GM12878 (cell line): ENCODE measurements at regions not wholly inside any gene's neighbourhood (a gene's known extent, or its start where the extent isn't known, plus 50 kb on each side); places are given as distances from the start of the nearest gene placed in this dataset.

Source experiments
- ATAC-seq: fragments of 200-7000 bp; cut with Tn5 transposase; 3 replicates; pipeline ENCODE4 v1.9.1; 2020; ENCODE audit warnings: mild to moderate bottlenecking, moderate library complexity
- BruUV-seq: library from RNA; stranded (reverse); fragments of 400-500 nt; replicated peaks from 2 replicates; lab custom pipeline; 2021; lab: Mats Ljungman, UMichigan
- CTCF ChIA-PET: fragments of 300-600 bp; sonication (Branson Sonifier 250); formaldehyde crosslinking; extraction: SDS; loops from one replicate; lab custom pipeline; 2021; ENCODE audit warnings: inconsistent platforms; lab: Yijun Ruan, JAX
- POLR2A ChIA-PET: fragments of 350-600 bp; formaldehyde crosslinking; extraction: SDS; loops from one replicate; lab custom pipeline; 2021; ENCODE audit warnings: inconsistent platforms; lab: Charles Lee
- RAD21 ChIA-PET: fragments of 300-600 bp; sonication (Branson Sonifier 250); formaldehyde crosslinking; loops from one replicate; lab custom pipeline; 2023; ENCODE audit warnings: antibody characterized with exemption; ENCODE audit not compliant: unreplicated experiment; lab: Charles Lee
- SMC1A ChIA-PET: fragments of 300-600 bp; sonication (Branson Sonifier 250); formaldehyde crosslinking; loops from one replicate; lab custom pipeline; 2023; ENCODE audit not compliant: unreplicated experiment, uncharacterized antibody; lab: Charles Lee
- DNase-seq: peaks from one replicate; pipeline ENCODE4 v3.0.0-alpha.2; 2011; ENCODE audit warnings: low read depth, low spot score
- FAIRE-seq: peaks from 3 replicates; lab custom pipeline; 2011; peaks lifted over from hg19 to GRCh38; lab: Jason Lieb, UNC
- H2AFZ ChIP-seq: 2 replicates; pipeline ENCODE4 v1.6.0; 2011; ENCODE audit warnings: low read depth, low read length, control low read depth; ENCODE audit not compliant: control insufficient read depth
- H3K27ac ChIP-seq: 2 replicates; pipeline ENCODE4 v1.5.1; 2011; ENCODE audit warnings: control low read depth; ENCODE audit not compliant: control insufficient read depth, insufficient read depth
- H3K27me3 ChIP-seq, 2 experiments: replicated peaks in 1 of 2; 2 replicates each; pipeline versions ENCODE4 v1.6.0 to v1.6.1; 2011; ENCODE audit warnings: low read length in 1 of 2; ENCODE audit not compliant: control insufficient read depth in 2 of 2, insufficient read depth in 2 of 2
- H3K36me3 ChIP-seq, 2 experiments: 2 replicates each; pipeline ENCODE4 v1.5.1; 2011; ENCODE audit warnings: low read length in 1 of 2; ENCODE audit not compliant: control insufficient read depth in 2 of 2, insufficient read depth in 2 of 2
- H3K4me1 ChIP-seq: 2 replicates; pipeline ENCODE4 v1.6.1; 2011; ENCODE audit warnings: mild to moderate bottlenecking, low read length, moderate library complexity, mixed read lengths; ENCODE audit not compliant: control insufficient read depth, insufficient read depth
- H3K4me2 ChIP-seq: 2 replicates; pipeline ENCODE4 v1.6.0; 2011; ENCODE audit warnings: control low read depth; ENCODE audit not compliant: control insufficient read depth, insufficient read depth
- H3K4me3 ChIP-seq: fragments of 200-600 bp; sonication (generic); 2 replicates; pipeline ENCODE4 v1.5.1; 2016
- H3K79me2 ChIP-seq: 2 replicates; pipeline ENCODE4 v1.6.0; 2011; ENCODE audit warnings: low read length; ENCODE audit not compliant: control insufficient read depth, insufficient read depth
- H3K9ac ChIP-seq: 2 replicates; pipeline ENCODE4 v1.8.0; 2011; ENCODE audit warnings: low read length, control low read depth, mixed read lengths; ENCODE audit not compliant: control insufficient read depth, insufficient read depth
- H3K9me3 ChIP-seq: replicated peaks from 3 replicates; pipeline ENCODE4 v1.5.1; 2011; ENCODE audit warnings: mild to moderate bottlenecking, low read length; ENCODE audit not compliant: control insufficient read depth, insufficient read depth
- H4K20me1 ChIP-seq: 2 replicates; pipeline ENCODE4 v1.6.0; 2011; ENCODE audit not compliant: control insufficient read depth, insufficient read depth
- ASH2L ChIP-seq: fragments of 300-600, 200-600 bp; sonication (generic); IDR thresholded peaks from 2 replicates; pipeline ENCODE4 v1.6.1; 2017; ENCODE audit warnings: low read depth, mild to moderate bottlenecking, borderline replicate concordance
- CEBPB ChIP-seq, 2 experiments: fragments of 150-350 bp in 1 of 2; IDR thresholded peaks; 2 replicates each; pipeline ENCODE4 v1.6.1; 2012 to 2014; ENCODE audit warnings: low read depth in 2 of 2, low read length in 2 of 2, borderline replicate concordance in 1 of 2, inconsistent platforms in 1 of 2
- CREM ChIP-seq: IDR thresholded peaks from 2 replicates; pipeline ENCODE4 v1.6.1; 2014; ENCODE audit warnings: antibody characterized with exemption, low read depth
- HDGF ChIP-seq: fragments of 450-650 bp; IDR thresholded peaks from 2 replicates; pipeline ENCODE4 v1.6.1; 2016; ENCODE audit warnings: antibody characterized with exemption
- IKZF2 ChIP-seq, 2 experiments: fragments of 450-650 bp; IDR thresholded peaks; 2 replicates each; pipeline ENCODE4 v1.6.1; 2017; ENCODE audit warnings: mild to moderate bottlenecking in 2 of 2, moderate library complexity in 2 of 2
- JUND ChIP-seq: IDR thresholded peaks from 2 replicates; pipeline ENCODE4 v1.6.1; 2012; ENCODE audit warnings: low read depth, mild to moderate bottlenecking, low read length, improper control_type of control experiment, moderate library complexity
- MXI1 ChIP-seq: fragments of 150-350 bp; IDR thresholded peaks from 2 replicates; pipeline ENCODE4 v1.6.1; 2011; ENCODE audit warnings: low read depth, mild to moderate bottlenecking, inconsistent platforms, low read length, improper control_type of control experiment
- RB1 ChIP-seq: fragments of 450-650 bp; formaldehyde crosslinking; IDR thresholded peaks from 2 replicates; pipeline ENCODE4 v1.6.1; 2017; ENCODE audit warnings: mild to moderate bottlenecking, borderline replicate concordance
- SIX5 ChIP-seq: IDR thresholded peaks from 2 replicates; pipeline ENCODE4 v1.6.1; 2011; ENCODE audit warnings: mild to moderate bottlenecking, low read depth, low read length, moderate library complexity; ENCODE audit not compliant: severe bottlenecking
- ZNF217 ChIP-seq: fragments of 450-650 bp; IDR thresholded peaks from 2 replicates; pipeline ENCODE4 v1.6.1; 2017; ENCODE audit warnings: antibody characterized with exemption, mild to moderate bottlenecking
- ZNF24 ChIP-seq: fragments of 450-650 bp; IDR thresholded peaks from 2 replicates; pipeline ENCODE4 v1.6.1; 2017; ENCODE audit warnings: antibody characterized with exemption, mild to moderate bottlenecking
- ZNF274 ChIP-seq: IDR thresholded peaks from one replicate; pipeline ENCODE4 v1.8.0; 2011; ENCODE audit not compliant: insufficient read length, insufficient read depth
- ZNF384 ChIP-seq: IDR thresholded peaks from 2 replicates; pipeline ENCODE4 v1.6.1; 2012; ENCODE audit warnings: low read depth, mild to moderate bottlenecking, low read length, improper control_type of control experiment, borderline replicate concordance
- WGBS: methylation state at CpG from one replicate; pipeline ENCODE4 v1.1.6; 2016; ENCODE audit warnings: low lambda C conversion rate; ENCODE audit not compliant: insufficient replicate concordance, insufficient coverage; ENCODE audit errors: missing lambda C conversion rate; 5-methylcytosine and 5-hydroxymethylcytosine counted together
- in situ Hi-C: fragments of 300-500 bp; cut with MboI; formaldehyde crosslinking; loops from 9 replicates; pipeline ENCODE4 v1.14.3; 2018; ENCODE audit warnings: mixed read lengths
- intact Hi-C: fragments of 100-400 bp; cut with micrococcal nuclease; formaldehyde crosslinking; loops from one replicate; pipeline ENCODE4 v1.14.2; 2022; ENCODE audit not compliant: unreplicated experiment
- TF ChIP-seq, protein P1 (sequence below): IDR thresholded peaks from 2 replicates; pipeline ENCODE4 v1.6.1; 2011; ENCODE audit warnings: low read depth, low read length, improper control_type of control experiment, borderline replicate concordance
- TF ChIP-seq, protein P2 (sequence below): fragments of 450-650 bp; IDR thresholded peaks from 2 replicates; pipeline ENCODE4 v1.6.1; 2016; ENCODE audit warnings: mild to moderate bottlenecking
- TF ChIP-seq, protein P3 (sequence below): IDR thresholded peaks from 2 replicates; pipeline ENCODE4 v1.6.1; 2012; ENCODE audit warnings: low read depth, low read length, improper control_type of control experiment

DNA sequence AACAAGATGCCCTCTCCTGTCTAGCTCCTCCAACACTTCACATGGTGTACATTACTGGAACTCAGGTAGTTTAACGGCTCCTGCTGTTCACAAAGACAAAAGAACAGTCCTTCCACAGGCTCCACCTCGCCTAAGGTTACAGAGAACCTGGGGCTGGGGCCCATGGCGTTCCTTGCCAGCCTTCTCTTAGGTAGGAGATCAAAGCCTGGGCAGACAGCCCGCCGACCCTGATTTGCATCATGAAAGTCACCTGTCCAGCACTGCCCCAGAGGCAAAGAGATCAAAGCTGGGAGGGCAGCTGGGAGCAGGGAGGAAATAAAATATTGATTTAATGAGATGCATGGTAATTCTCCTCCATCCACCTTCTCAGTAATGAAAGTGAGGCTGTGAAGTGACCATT lies 115.0 kb upstream of the SLIT3 start:
- ChIA-PET RAD21 (interaction anchor here (0.8 kb wide), 1 partner anchor 18 kb away, joined by 3 read pairs; no protein-coding TSS in a partner anchor), SMC1A (interaction anchor here (0.8 kb wide), 1 partner anchor 88 kb away, joined by 3 read pairs; no protein-coding TSS in a partner anchor), CTCF (no interaction called here), POLR2A (no interaction called here)
- no peaks in the 10 kb centered on the region for H3K36me3 ChIP-seq
- H3K27me3 ChIP-seq = 0 out of 4 replicates have a peak, but pooled peaks cover 0 to 5% of the 10 kb centered on the region in 2 experiments
- H3K4me3 ChIP-seq = no peak overlapping the region
- no peak for FAIRE-seq
- H4K20me1 ChIP-seq = no peaks in the 10 kb centered on the region
- H3K9ac ChIP-seq = no peak overlapping the region
- no peak overlapping the region for H2AFZ ChIP-seq
- H3K9me3 ChIP-seq = no peaks in the 10 kb centered on the region
- 27% methylated on average over 5 of the region's 5 CpGs for WGBS
- no peak overlapping the region for H3K4me2 ChIP-seq
- in situ Hi-C loops (no loop called here), intact Hi-C loops (no loop called here)
- ATAC-seq = no peak
- BruUV-seq = no TSS peak
- H3K4me1 ChIP-seq = peaks cover 9% of the 10 kb centered on the region
- DNase-seq = no peak
- TF ChIP-seq IKZF2 (IDR thresholded peaks at IDR 0.05) (no peak), RB1 (no peak), MXI1 (no peak), ZNF384 (no peak), CREM (no peak)
- TF ChIP-seq, protein P1, sequence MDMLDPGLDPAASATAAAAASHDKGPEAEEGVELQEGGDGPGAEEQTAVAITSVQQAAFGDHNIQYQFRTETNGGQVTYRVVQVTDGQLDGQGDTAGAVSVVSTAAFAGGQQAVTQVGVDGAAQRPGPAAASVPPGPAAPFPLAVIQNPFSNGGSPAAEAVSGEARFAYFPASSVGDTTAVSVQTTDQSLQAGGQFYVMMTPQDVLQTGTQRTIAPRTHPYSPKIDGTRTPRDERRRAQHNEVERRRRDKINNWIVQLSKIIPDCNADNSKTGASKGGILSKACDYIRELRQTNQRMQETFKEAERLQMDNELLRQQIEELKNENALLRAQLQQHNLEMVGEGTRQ = no peak
- no peaks in the 10 kb centered on the region for H3K79me2 ChIP-seq
- no peak overlapping the region for H3K27ac ChIP-seq

DNA sequence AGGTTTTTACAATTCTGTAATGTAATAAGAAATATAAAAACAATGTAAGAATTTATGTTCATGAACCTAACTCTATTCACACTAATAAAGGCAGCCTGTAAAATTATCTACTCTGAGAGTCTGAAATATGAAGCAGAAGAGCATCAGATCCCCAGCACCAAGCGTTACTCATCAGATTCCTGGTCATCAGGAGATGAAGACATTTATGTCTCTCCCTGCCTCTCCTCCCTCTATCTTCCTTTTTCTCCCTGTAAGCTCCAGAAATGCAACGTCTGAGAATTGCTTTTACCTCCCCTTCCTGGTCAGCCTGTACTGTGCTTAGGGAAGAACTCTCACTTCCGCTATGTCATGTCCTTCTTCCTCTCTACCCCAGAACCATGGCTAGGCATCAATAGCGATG lies 114.4 kb upstream of the SLIT3 start:
- H3K27me3 ChIP-seq = 0 out of 4 replicates have a peak, but pooled peaks cover 0 to 5% of the 10 kb centered on the region in 2 experiments
- DNase-seq = no peak
- ATAC-seq = no peak
- in situ Hi-C loops (no loop called here), intact Hi-C loops (no loop called here)
- POLR2A ChIA-PET = no interaction called here
- H3K79me2 ChIP-seq = no peaks in the 10 kb centered on the region
- no peak overlapping the region for H3K4me2 ChIP-seq
- no peak overlapping the region for H3K9ac ChIP-seq
- RAD21 ChIA-PET = no interaction called here
- no peak overlapping the region for H3K27ac ChIP-seq
- CTCF ChIA-PET = interaction anchor here (1.0 kb wide), 1 partner anchor 814 kb away, joined by 3 read pairs; no protein-coding TSS in a partner anchor
- H3K36me3 ChIP-seq = no peaks in the 10 kb centered on the region
- peaks cover 9% of the 10 kb centered on the region for H3K4me1 ChIP-seq
- SMC1A ChIA-PET = interaction anchor here (0.8 kb wide), 1 partner anchor 88 kb away, joined by 3 read pairs; no protein-coding TSS in a partner anchor
- H3K4me3 ChIP-seq = no peak overlapping the region
- BruUV-seq = no TSS peak
- no peak for FAIRE-seq
- H3K9me3 ChIP-seq = no peaks in the 10 kb centered on the region
- H2AFZ ChIP-seq = no peak overlapping the region
- H4K20me1 ChIP-seq = no peaks in the 10 kb centered on the region
- WGBS = 61% methylated on average over 4 of the region's 4 CpGs
- TF ChIP-seq HDGF (no peak), JUND (no peak), CEBPB (IDR thresholded peaks at IDR 0.05; ENCODE audit: borderline replicate concordance in 1 of 2, low read depth in 2 of 2, low read length in 2 of 2) (no peak), SIX5 (no peak), ZNF274 (no peak), ZNF24 (no peak), ASH2L (no peak), ZNF217 (no peak)
- TF ChIP-seq, protein P2, sequence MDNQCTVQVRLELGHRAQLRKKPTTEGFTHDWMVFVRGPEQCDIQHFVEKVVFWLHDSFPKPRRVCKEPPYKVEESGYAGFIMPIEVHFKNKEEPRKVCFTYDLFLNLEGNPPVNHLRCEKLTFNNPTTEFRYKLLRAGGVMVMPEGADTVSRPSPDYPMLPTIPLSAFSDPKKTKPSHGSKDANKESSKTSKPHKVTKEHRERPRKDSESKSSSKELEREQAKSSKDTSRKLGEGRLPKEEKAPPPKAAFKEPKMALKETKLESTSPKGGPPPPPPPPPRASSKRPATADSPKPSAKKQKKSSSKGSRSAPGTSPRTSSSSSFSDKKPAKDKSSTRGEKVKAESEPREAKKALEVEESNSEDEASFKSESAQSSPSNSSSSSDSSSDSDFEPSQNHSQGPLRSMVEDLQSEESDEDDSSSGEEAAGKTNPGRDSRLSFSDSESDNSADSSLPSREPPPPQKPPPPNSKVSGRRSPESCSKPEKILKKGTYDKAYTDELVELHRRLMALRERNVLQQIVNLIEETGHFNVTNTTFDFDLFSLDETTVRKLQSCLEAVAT = no peak
- TF ChIP-seq, protein P3, sequence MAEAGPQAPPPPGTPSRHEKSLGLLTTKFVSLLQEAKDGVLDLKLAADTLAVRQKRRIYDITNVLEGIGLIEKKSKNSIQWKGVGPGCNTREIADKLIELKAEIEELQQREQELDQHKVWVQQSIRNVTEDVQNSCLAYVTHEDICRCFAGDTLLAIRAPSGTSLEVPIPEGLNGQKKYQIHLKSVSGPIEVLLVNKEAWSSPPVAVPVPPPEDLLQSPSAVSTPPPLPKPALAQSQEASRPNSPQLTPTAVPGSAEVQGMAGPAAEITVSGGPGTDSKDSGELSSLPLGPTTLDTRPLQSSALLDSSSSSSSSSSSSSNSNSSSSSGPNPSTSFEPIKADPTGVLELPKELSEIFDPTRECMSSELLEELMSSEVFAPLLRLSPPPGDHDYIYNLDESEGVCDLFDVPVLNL = no peak
